Activated CD8-positive, alpha-beta memory T cell treated with anti-CD3 and anti-CD28 coated beads for 24 hours (primary cell): ENCODE measurements at regions not wholly inside any gene's neighbourhood (a gene's known extent, or its start where the extent isn't known, plus 50 kb on each side); places are given as distances from the start of the nearest gene placed in this dataset.

Experiments
- DNase-seq: peaks from one replicate; pipeline ENCODE4 v3.0.0-alpha.2; 2020

DNA sequence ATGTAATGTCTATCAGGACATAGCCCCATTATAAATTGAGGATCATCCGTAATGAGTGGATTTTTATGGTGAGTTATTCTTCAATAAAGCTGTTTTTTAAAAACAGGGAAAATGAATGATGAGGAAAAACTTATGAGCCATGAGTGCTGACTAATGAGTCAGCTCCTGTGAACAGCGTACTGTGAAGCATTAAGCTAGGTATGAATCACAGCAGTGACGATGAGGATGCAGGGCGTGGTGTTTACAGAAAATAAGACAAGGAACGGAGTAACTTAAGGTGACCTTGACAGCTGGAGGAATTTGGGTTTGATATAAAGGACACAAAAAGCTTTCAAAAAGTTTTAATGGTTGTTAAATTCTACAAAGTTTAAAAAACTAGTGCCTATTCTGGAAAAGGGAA lies 96.3 kb downstream of the FOXF2 start:
- DNase-seq, result no peak

DNA sequence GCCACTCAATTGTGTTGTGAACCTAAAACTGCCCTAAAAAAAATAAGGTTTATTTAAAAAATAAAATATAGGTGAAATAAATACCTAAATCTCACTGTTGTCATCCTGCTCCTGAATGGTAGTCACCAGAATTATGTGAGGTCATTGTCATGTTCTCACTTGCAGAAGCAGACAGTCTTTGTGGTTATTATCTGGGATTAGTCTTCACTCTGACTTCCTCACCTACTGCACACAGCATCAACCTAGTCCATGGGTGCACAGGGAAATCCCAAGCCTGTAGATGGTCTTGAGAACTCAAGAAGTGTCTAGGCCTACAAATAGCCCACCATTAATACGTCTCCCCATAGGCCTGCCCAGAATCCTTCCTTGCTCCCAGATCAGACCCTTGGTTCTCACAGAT lies 97.0 kb downstream of the FOXF2 start:
- DNase-seq, result no peak

DNA sequence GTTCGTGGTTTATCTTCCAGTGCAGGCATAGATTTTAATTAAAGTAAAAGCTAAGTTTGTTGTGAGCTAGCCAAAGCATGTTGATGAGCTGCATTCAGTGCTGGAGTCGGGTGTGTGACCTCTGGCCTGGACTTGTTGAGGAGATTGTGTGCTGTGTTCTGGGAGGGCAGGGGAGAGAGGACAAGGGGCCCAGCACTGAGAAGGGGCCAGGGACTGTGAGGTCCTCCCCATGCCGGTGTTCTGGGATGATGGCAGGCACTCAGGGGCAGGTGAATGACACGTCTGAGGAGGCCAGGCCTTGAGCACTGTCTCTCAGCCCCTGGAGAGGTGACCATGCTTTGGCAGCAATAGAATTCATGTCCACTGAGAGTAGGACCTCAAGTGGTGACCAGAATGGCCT lies 97.9 kb downstream of the FOXF2 start:
- no peak for DNase-seq

DNA sequence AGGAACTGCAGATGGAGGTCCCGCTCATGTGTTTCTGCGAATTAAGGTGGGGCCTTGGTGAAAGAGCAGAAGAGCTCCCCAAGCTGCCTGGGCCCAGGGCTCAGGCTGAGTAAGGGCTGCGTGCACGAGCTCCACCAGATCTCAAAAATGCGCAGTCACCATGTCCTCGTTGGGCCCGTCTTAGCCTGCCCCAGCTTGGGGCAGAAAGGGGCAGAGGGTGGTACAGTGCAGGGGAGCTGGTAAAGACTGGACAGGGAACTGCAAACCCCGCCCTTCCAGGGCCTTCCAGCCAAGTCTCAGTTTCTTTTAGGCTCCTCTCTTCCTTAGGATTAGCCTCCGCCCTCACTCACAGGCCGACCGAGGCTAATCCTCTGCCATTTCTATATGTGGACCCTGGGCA lies 101.6 kb downstream of the FOXF2 start:
- no peak for DNase-seq

DNA sequence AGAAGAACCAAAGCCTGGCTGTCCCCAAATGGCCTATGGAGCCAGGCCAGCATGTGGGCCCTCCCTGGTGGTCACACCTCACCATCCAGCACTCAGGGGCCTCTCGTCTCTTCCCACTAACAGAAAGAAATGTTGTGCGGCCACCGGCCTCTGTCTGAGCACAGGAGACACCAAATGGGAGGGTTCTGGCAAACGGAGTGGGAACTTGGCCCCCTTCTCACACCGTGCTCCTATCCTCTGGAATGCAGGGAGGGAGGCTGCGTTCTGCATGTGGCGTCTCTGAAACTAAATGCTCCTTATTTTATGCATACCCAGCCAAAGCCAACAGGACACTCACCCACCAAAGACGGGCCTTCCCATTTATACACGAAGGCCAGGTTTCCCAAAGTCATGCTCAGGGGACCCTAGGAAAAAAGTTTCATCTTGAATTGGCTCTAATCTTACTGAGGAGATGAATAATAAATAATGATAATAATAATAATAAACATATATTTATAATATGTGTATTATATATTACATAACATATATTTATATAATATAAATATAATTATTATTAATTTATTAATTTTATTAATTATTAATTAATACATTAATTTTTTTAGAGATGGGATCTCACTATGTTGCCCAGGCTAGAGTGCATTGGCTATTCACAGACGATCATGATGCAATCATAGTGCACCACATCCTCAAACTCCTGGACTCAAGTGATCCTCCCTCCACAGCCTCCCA lies 102.4 kb downstream of the FOXF2 start:
- DNase-seq, result no peak

DNA sequence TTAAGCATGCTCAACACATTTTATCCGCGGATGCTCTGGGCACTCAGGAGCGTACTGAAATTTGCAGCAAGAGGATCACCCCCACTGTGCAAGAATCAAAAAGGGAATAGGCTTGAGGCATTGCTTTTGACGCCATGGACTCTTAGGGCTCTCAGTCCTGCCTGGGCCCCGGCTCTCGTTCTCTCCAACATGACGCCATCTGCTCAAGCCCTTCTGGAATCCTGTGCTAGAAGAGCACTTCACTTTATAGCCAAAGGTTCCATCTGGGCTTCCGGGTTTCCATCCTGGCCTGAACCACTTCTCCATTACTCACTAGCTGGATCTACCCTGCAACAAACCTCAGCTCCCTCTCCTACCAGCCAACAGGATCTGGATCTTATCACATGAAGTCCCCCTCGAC lies 105.3 kb downstream of the FOXF2 start:
- DNase-seq, result no peak

DNA sequence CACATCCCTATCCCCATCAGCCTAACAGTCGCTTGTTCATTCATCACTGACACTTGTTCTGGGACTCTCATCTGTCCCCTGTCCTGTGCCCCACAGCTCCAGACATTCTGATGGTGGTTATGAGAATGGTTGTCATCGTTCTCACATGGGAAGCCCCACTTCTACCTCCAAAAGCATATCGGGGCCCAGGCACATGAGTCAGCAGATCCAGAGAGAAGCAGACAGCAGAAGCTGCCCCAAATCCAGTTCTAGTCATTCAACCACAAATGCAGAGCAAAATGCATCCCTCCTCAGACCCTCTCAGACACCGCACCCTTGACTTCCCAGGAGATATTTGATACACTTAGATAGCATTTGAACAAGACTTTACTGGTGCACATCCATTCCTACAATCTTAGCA lies 106.0 kb downstream of the FOXF2 start:
- no peak for DNase-seq

DNA sequence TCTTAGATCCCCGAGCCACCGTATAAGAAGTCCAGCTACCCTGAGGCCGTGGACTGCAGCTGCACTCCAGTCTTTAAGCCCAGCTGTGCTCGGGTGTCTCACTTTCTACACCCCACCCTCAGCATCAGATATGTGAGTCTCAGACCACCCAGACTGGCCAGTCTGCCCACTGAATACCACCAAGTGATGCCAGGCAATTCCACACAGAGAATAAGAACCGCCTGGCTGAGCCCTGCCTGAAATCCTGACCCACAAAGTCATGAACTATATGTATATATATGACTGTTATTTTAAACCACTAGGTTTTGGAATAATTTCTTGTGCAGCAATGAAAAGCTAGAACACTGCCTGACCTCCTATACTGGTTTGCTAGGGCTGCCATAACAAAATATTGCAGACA lies 106.7 kb downstream of the FOXF2 start:
- no peak for DNase-seq

DNA sequence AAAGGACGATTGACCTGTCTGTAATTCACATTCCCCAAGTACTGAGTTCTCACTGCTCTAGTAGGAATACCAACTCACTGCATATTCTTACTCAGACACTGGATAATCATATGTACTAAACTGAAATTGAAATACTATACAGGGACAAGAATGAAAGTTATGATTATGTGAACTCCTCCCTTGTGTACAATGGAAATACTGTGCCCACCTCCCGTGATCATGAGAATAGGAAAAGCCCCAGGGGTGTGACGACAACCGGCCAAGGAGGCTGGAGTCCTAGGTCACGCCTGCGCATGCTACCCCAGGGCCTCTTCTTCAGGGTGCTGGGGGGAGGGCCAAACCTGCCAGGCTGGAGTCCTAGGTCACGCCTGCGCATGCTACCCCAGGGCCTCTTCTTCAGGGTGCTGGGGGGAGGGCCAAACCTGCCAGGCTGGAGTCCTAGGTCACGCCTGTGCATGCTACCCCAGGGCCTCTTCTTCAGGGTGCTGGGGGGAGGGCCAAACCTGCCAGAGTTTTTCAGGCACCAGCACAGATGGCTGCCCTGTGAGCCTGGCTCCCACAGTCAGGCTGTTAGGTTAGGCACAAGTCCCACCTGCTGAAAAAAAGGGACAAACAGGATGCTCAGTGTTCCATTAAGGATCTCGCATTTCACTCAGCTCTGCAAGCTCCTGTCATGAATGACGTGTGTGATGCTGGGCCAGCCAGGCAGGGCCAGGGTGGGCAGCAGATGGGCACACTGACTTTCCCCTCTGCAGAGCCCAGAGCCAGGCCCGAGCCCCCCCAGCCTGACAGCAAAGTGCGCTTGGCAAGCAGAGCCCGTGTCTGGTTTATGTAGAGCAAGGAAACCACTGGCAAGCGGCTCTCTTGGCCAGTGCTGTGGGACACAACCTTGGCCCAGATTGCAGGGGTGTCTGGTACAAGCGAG lies 107.7 kb downstream of the FOXF2 start:
- no peak for DNase-seq

DNA sequence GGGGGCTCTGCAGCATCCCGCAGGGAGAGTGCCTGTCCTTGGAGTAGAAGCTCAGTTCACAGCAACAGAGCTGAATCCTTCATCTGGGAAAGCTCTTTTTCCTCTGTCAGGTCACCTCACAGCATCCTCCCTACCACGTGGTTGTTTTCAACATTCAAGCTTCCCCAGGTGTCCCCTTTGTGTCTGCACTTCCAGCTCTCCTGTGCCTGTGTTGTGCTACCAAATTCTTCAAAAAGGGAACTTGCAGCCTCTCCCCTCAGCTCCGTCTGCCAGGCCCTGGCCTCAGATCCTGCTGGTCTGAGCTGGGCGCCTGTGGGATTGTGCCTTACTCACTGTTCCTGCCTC lies 108.4 kb downstream of the FOXF2 start:
- no peak for DNase-seq

DNA sequence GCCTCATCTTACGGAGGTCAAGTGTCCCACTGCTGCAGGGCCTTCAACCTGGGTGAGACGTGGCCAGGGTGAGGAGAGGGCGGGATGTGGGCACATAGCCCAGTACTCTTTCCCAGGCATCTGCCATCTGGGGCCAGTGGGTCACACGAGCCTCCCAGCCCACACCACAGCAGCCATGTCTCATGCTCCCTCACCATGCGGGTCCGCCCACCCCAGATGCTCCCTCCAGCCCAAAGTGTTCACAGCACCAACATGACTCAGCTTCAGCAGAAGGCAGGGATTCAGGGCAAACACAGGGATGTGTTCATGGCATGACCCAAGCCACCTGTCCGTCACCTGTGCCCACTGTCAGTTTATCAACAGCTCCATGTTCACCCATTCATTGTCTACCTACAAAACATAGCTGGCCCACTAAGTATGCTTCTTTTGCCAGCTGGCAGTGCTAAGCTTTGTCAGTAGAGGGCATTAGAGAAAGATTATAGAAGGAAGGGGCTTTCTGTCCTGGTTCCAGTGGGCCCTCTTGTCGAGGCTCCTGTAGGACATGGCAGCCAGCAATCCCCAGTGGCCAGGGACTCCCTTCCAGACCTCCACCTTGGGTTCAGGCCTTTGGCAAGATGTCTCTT lies 109.2 kb downstream of the FOXF2 start:
- no peak for DNase-seq

DNA sequence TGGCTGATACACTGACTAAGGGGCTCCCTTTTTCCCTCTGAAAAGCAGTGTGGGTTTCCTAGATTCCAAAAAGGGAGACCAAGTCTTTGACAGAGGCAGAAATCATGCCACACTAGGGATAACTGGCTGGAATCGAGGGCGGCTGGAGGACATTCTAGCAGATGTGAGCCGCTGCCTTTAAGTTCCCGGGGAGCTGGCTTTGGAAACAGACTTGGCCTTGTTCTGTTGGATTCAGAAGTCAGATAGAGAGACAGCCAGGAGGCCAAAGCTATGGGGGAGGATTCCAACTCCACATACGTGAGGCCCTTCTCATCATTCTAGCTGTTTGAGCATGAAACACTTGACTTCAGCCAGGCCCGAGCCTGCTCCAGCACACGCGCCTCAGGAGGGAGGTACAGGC lies 109.9 kb upstream of the FOXC1 start:
- no peak for DNase-seq

DNA sequence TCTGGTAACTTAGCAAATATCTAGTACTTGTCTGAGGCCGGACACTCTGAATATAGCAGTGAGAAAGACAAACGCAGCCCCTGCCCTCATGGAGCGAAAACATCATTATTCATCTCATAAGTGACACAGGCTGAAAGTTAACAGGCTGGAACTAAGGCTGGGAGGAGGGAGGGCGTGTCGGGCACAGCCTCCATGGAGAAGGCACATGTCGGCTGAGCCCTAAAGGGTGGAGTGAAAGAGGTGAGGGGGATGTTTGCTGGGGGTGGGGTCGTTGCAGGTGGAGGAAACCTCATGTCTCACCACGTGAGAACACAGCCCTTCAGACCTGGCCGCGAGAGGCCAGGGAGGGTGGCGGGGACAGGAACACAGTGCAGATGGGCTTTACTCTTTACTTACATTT lies 108.8 kb upstream of the FOXC1 start:
- DNase-seq, result no peak

DNA sequence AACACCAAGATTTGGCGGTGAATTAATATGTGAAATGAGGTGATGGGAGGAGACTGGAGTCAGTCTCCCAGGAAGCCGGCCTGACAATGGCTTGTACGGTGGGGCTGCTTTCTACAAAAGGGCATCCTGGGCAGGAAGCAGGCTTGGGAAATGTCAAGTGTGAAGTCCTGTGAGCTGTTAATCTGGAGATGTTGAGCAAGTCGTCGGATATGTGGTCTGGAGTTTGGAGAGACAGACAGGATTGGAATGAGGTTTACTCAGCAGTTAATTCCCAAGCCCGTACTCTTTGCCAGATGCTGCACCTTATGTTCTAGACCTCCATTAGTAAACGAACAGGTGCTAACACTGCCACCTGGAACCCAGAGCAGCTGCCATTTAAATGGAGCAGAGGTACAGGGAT lies 107.7 kb upstream of the FOXC1 start:
- DNase-seq, result no peak

DNA sequence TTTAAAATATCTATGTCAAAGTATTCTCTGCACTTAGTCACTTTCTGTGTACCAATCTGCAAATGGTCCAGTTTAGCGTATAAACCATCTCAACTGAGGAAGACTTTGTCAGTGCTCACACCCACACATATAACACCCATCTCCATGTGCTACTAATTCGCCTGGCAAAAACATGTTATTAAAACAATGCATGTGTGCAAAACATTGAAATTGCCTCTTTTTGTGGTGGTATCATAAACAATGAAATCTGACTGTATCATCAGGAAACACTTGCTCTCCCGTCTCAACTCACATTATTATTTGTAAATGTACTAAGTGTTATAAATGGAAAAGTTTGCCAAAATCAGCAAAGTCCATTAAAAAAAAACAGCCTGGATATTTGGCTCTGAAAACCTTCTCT lies 105.9 kb upstream of the FOXC1 start:
- no peak for DNase-seq

DNA sequence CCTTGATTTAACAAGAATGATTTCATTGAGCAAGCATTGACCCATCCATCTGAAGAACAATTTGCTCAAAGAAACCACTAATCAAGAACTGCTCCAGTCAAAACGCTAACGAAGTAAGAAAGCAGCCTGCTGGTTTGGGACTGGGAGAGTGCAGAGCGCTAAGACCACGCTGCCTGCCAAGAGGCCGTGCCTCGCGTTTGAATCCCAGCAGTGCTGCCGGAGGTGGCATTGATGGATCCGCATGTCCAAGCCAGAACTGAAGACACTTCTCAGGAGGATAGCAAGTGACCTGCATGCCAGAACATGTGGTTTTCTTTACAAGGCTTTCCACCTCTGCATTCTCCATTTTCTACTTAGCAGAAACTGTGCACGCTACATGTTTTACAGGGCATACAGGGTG lies 105.2 kb upstream of the FOXC1 start:
- DNase-seq, result no peak

DNA sequence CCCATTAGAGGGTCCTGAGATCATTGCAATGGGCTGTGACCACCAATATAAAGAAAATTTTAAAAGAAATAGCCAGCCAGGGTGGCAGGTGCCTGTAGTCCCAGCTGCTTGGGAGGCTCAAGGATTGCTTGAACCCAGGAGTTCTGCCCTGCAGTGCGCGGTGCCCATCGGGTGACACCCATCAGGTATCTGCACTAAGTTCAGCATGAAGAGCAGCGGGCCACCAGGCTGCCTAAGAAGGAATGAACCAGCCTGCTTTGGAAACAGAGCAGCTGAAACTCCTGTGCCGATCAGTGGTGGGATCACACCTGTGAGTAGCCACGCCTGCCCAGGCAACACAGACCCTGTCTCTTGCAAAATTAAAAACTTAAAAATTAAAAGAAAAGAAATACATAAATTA lies 102.5 kb upstream of the FOXC1 start:
- no peak for DNase-seq

DNA sequence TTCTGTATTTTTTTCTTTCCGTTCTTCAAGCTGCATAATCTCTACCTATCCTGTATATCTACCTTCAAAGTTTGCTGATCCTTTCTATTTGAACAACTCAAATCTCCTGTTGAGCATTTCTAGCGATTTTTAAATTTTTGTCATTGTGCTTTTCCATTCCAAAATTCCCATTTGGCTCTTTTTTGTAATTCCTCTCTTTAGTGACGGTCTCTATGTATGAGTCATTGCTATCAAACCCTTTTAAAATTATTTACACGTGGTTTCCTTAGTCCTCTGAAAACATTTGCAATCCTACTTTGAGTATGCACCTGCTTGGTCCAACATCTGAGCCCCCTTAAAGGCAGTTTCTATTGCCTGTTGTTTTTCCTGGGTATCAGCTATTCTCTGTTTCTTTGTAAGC lies 100.5 kb upstream of the FOXC1 start:
- no peak for DNase-seq

DNA sequence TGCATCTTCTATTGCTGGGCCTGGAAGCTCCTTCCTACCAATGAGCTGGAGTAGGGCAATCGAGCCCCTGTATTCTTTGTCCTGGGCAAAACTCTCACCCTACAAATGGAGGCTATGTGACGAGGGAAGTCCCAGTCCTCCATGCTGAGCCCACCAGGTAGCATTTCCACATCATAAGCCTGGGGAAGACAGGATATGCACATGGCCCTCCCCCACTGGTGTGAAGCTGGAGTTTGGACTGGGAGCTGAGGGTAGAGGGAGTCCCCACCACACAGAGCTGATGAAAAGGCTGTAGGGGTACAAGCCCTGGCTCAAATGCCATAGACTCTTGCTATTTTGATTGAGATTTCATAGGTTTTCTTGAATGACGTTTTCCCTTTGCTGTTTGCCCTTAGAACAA lies 99.5 kb upstream of the FOXC1 start:
- no peak for DNase-seq

DNA sequence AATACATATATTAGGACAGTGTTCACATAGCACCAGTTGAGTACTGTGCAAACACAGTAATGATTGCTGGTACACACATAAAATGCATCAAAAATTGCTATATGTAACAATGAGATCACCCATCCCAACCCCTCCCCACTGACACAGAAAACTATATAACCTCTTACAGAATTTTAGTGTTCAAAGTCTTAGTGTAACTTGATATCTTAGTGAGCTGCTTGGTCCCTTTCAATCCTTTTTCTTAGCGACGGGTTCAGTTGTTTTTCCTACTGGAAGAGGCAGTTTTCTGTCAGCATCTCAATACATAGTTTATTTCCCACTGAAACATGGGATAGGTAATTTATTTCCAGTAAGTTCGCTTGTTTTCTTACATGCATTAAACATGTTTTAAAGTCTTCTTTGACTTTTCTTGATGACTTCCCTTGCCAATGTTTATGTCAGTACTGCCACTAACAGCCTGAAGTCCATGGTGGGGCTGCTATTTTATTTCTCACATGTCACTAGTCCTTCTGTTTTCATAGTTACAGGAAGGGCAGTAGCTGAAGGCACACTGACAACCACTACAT lies 96.4 kb upstream of the FOXC1 start:
- no peak for DNase-seq

DNA sequence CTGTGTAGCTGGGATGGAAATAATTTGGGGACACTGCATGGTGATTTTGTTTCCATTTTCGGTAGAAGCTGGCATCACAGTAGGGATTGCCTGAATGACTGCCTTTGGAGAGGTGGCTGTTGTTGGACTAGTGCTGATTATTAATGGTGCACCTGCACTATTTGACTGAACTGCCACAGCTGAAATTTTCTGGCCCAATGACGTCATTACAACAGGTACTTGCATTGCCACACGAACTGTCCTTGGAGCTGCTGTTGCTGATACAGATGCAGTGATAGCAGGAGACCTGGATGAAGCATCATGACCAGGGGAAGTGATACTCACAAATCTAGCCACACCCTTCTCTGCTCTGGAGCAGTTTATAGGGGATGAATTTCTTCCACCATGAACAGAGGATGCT lies 95.6 kb upstream of the FOXC1 start:
- DNase-seq, result no peak

DNA sequence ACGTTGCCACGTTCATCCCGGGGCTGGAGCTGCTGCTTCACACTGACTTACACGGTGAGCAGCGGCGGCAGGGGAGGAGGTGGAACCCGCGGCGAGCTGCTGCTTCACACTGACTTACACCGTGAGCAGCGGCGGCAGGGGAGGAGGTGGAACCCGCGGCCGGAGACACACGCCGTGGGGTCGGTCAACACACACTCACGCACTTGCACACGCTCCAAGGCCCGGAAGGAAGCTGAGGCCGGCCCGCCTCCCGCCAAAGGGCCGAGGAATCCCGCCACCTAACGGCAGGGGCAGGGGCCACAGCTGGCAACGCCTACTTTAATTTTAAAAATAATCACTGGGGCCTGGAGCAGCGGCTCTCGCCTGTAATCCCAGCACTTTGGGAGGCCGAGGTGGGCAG lies 94.4 kb upstream of the FOXC1 start:
- DNase-seq, result no peak

DNA sequence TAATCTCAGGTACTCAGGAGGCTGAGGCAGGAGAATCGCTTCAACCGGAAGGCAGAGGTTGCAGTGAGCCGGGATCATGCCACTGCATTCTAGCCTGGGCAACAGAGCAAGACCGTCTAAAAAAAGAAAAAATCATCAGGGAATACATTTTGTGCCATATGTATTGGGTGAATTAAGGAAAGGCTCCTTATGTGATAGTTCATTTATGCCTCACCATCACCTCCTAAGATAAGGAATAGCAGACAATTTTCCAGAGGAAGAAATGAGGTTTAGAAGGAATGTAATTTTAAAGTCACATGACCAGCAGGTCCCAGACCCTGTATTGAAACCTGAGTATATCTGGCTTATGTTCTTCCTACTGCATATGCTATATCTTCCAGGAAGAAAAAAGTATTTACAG lies 93.9 kb upstream of the FOXC1 start:
- DNase-seq, result no peak
